ENCODE measurements at regions not wholly inside any gene's neighbourhood (a gene's known extent, or its start where the extent isn't known, plus 50 kb on each side); places are given as distances from the start of the nearest gene placed in this dataset.

DNA sequence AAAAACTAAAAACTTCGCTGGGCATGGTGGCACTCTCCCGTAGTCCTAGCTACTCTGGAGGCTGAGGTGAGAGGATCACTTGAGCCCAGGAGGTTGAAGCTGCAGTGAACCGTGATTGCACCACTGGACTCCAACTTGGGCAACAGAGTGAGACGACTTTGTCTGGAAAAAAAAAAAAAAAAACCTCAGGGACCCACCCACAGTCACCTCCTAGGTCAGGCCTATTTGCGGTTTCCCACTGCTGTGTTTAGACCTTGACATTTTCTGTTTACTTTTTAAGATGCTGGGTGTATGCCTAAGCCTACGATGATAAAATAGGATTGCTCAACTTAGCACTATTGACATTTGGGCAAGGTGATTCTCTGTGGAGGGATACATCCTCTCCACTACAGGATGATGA is 197.4 kb upstream of the TBL1X start:
- Histone ChIP-seq H3K79me2 (ENCODE audit: insufficient read depth, low read length) (no peaks in the 10 kb centered on the region), H3K9me2 (replicated peaks; ENCODE audit: insufficient read depth, low read length) (no peaks in the 10 kb centered on the region), H3K27me3 (ENCODE audit: low read length) (no peaks in the 10 kb centered on the region), H2AFZ (ENCODE audit: low read depth, low read length, severe bottlenecking) (no peak overlapping the region), H3F3A (ENCODE audit: insufficient read depth) (no peaks in the 10 kb centered on the region), H3K9me3 (ENCODE audit: insufficient read depth, low read length) (no peaks in the 10 kb centered on the region), H3K4me3 (ENCODE audit: insufficient read depth, low read length, poor library complexity, severe bottlenecking) (no peak overlapping the region), H3K27ac (ENCODE audit: low read depth, low read length) (no peak overlapping the region), H3K36me3 (ENCODE audit: low read length) (no peaks in the 10 kb centered on the region), H4K20me1 (ENCODE audit: low read depth, low read length) (no peaks in the 10 kb centered on the region), H3K4me2 (ENCODE audit: low read depth, low read length, poor library complexity, severe bottlenecking) (no peak overlapping the region), H3K9ac (ENCODE audit: low read length) (no peak overlapping the region)
- no peak for TF ChIP-seq EZH2phosphoT487 (conservative IDR thresholded peaks at IDR 0.05; ENCODE audit: low read length)
- TF ChIP-seq, protein P1, sequence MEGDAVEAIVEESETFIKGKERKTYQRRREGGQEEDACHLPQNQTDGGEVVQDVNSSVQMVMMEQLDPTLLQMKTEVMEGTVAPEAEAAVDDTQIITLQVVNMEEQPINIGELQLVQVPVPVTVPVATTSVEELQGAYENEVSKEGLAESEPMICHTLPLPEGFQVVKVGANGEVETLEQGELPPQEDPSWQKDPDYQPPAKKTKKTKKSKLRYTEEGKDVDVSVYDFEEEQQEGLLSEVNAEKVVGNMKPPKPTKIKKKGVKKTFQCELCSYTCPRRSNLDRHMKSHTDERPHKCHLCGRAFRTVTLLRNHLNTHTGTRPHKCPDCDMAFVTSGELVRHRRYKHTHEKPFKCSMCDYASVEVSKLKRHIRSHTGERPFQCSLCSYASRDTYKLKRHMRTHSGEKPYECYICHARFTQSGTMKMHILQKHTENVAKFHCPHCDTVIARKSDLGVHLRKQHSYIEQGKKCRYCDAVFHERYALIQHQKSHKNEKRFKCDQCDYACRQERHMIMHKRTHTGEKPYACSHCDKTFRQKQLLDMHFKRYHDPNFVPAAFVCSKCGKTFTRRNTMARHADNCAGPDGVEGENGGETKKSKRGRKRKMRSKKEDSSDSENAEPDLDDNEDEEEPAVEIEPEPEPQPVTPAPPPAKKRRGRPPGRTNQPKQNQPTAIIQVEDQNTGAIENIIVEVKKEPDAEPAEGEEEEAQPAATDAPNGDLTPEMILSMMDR (IDR thresholded peaks at IDR 0.05; ENCODE audit: insufficient read depth, low read length, poor library complexity, severe bottlenecking) = no peak

DNA sequence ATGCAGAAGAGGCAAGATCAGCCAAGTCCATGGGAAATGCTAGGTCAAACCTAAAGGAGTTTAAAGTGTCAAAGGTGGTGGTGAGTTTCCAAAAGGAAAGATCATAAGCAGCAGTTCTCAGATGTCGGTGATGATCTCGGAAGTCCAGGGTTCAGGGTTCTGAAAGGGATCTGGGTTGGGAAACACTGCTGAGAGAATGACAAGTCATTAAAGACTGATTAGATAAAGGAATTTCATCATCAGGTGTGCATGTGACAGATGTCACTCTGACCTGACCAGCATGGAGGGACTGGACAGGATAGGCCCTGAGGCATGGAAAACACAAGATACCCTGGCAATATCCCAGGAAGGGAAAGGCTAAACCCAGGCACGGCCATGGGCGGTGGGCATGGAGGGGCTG is 195.7 kb upstream of the TBL1X start:
- no peak overlapping the region for H3K4me3 ChIP-seq (ENCODE audit: insufficient read depth, low read length, poor library complexity, severe bottlenecking)
- no peaks in the 10 kb centered on the region for H4K20me1 ChIP-seq (ENCODE audit: low read depth, low read length)
- TF ChIP-seq, protein P1 (IDR thresholded peaks at IDR 0.05; ENCODE audit: insufficient read depth, low read length, poor library complexity, severe bottlenecking) = no peak
- no peak for TF ChIP-seq EZH2phosphoT487 (conservative IDR thresholded peaks at IDR 0.05; ENCODE audit: low read length)
- H3K79me2 ChIP-seq (ENCODE audit: insufficient read depth, low read length) = no peaks in the 10 kb centered on the region
- no peaks in the 10 kb centered on the region for H3K27me3 ChIP-seq (ENCODE audit: low read length)
- no peaks in the 10 kb centered on the region for H3K9me2 ChIP-seq (replicated peaks; ENCODE audit: insufficient read depth, low read length)
- no peak overlapping the region for H3K9ac ChIP-seq (ENCODE audit: low read length)
- no peak overlapping the region for H3K4me2 ChIP-seq (ENCODE audit: low read depth, low read length, poor library complexity, severe bottlenecking)
- no peaks in the 10 kb centered on the region for H3K36me3 ChIP-seq (ENCODE audit: low read length)
- H3K27ac ChIP-seq (ENCODE audit: low read depth, low read length) = no peak overlapping the region
- H3F3A ChIP-seq (ENCODE audit: insufficient read depth) = no peaks in the 10 kb centered on the region; the same call in 1 of the 2 replicates
- H2AFZ ChIP-seq (ENCODE audit: low read depth, low read length, severe bottlenecking) = no peak overlapping the region
- H3K9me3 ChIP-seq (ENCODE audit: insufficient read depth, low read length) = no peaks in the 10 kb centered on the region

DNA sequence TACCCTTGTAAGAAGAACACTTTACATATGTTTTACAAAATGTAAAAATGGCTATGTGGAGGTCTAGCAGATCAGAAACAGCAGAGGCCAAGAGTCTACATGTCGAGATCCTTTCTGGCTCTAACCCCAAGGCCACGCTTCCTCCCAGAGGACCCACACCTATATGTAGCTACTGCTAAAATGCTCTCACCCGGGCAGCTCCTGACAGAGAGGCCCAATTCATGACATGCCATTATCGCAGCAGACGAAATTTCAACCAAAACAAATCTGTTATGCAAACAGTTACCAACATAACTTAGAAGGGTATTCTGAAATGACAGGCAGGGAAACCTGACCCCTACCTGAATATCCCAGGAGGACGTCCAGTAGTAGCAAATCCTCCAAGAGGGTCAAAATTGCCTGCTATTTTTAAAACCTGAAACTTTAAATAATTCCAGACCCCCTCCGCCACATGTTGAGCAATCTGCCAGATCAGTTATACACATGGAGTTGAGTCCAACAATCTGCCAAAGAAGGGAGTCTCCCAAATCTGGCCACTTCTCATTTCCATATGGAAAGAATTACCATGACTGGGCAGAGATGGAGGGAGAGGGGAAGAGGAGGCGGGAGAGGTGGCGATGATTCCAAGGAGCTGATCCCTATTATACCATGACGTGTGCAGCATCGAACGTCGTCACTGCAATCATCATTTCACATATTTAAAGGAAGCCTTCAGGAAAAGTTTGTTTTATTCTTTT is 192.9 kb upstream of the TBL1X start:
- no peaks in the 10 kb centered on the region for H3K9me2 ChIP-seq (replicated peaks; ENCODE audit: insufficient read depth, low read length)

More for the DNA sequence above, 192.9 kb upstream of the TBL1X start:
- H2AFZ ChIP-seq (ENCODE audit: low read depth, low read length, severe bottlenecking) = no peak overlapping the region
- TF ChIP-seq, protein P1 (IDR thresholded peaks at IDR 0.05; ENCODE audit: insufficient read depth, low read length, poor library complexity, severe bottlenecking) = no peak
- no peak for TF ChIP-seq EZH2phosphoT487 (conservative IDR thresholded peaks at IDR 0.05; ENCODE audit: low read length)
- no peak overlapping the region for H3K4me2 ChIP-seq (ENCODE audit: low read depth, low read length, poor library complexity, severe bottlenecking)
- H3K9ac ChIP-seq (ENCODE audit: low read length) = no peak overlapping the region
- H4K20me1 ChIP-seq (ENCODE audit: low read depth, low read length) = no peaks in the 10 kb centered on the region
- H3K9me3 ChIP-seq (ENCODE audit: insufficient read depth, low read length) = no peaks in the 10 kb centered on the region
- no peaks in the 10 kb centered on the region for H3K27me3 ChIP-seq (ENCODE audit: low read length)
- H3K79me2 ChIP-seq (ENCODE audit: insufficient read depth, low read length) = no peaks in the 10 kb centered on the region
- no peak overlapping the region for H3K27ac ChIP-seq (ENCODE audit: low read depth, low read length)
- no peaks in the 10 kb centered on the region; the same call in 1 of the 2 replicates for H3F3A ChIP-seq (ENCODE audit: insufficient read depth)
- no peaks in the 10 kb centered on the region for H3K36me3 ChIP-seq (ENCODE audit: low read length)
- no peak overlapping the region for H3K4me3 ChIP-seq (ENCODE audit: insufficient read depth, low read length, poor library complexity, severe bottlenecking)

Measured in SU-DHL-6 (cell line).